SIG-M5 treated with dmso at 0.1 percent for 504 hours (cell line): ENCODE measurements at regions not wholly inside any gene's neighbourhood (a gene's known extent, or its start where the extent isn't known, plus 50 kb on each side); places are given as distances from the start of the nearest gene placed in this dataset.

ENCODE experiments used
- DNase-seq: peaks from one replicate; lab custom pipeline; 2025; ENCODE audit not compliant: unreplicated experiment; lab: John Stamatoyannopoulos, UW

DNA sequence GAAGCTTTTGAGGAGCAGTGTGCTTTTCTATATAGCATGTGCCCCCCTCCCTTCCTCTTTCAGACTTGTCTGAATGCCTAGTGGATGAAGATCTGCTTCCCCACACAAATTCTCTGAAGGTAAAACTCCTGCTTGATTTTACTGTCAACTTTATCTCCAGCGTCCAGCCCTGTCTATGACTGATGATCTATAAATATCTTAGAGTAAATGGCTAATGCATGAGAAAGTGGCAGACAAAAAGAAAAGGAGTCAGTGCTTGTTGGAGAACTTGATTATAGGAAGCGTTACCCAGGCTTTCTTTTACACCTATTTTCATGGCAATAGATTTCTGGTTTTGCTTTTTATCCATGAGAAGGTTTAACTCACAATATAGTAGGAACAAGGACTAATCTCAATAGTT lies 168.3 kb upstream of the HS3ST1 start:
- DNase-seq = no peak

DNA sequence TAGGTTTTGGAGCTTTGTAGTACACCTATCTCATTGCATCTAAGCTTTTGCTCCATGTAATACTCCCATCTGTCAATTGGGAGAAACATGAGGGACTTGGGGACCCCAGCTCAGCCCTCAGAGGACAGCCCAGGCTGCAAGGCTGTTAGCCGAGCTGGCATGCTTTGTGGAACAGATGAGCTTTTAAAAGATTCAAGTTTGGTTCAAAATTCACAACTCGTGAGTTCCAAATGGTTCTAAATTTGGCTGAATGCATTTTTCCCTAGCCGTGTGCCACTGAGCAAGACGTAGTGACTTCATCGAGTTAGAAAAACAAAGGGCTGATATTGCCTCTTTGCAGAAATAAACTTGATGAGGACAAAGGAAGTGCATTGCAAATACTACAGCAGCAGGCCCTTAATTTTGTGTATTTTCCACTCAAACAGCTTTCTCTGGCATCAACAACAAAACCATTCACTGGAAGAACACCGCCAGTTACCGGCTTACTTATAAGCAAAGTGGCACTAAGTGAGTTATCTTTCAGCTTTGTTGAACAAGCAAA lies 165.0 kb upstream of the HS3ST1 start:
- no peak for DNase-seq

DNA sequence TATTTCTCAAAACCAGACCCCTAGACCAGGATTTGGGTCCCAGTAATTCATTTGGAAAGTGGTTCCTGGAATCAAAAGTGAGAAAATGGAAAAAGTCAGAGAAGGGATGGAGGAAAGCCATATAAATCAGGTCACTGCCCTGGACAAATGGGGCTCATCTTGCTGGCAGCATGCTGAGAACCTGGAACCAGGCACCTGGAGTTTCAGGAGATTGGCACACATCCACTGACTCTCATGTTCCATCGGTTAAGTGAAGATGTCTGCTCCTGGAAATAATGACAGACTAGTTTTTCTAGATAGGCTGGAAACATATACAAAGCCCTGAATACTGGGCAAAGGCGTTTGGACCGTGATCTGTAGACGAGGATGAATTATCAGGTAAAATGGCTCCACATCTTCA lies 163.6 kb upstream of the HS3ST1 start:
- DNase-seq = no peak

DNA sequence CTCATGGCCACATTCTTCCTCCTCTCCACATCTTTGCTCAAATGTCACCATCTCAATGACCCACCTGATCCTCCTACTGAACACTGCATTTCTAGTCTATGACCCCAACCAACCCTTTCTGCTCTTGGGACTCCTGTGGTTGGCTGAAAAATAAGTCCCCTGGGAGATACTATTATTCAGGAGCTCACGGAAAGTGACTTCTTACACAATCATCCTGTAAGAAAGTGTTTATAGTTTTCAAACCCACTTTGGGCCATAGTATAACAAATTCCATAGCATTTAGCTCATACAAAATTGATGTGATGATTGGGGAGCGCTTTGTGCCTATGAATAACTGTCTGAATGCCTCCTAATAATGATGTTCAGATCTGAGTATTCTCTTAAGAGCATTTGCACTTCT lies 161.4 kb upstream of the HS3ST1 start:
- DNase-seq = no peak

DNA sequence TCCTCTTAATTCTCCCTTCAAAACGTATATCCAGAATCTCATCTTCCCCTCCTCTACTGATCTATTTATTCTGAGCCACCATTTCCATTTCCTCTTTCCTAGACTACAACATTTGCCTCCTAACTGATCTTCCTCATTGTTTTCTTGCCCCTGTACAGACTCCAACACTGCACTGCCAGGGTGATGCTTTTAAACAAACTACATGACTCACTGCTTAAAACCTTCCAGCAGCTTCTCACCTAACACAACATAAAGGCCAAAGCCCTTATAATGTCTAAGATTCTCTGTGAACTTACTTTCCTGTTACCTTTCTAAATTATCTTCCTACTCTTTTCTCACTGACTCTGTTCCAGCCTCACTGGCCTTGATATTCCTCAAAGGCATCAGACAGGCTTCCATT lies 161.0 kb upstream of the HS3ST1 start:
- DNase-seq = no peak

DNA sequence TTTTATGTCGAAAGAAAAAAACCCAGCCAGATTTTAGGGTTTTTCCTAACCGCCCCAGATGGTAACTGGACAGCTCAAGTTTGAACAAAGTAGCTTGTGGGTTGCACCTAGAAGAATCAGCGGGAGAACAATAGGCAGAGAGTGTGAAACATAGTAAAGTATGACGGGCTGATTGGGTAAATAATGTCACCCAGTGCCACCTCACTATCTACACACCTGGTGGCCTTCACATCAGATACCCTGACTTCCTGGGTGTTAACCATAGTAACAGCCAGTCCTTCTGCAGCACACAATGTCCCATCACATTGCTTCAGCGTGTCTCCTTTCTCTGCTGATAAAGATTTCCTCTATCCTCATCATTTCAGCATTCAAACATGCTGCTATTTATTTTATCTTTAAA lies 159.1 kb upstream of the HS3ST1 start:
- DNase-seq = no peak

DNA sequence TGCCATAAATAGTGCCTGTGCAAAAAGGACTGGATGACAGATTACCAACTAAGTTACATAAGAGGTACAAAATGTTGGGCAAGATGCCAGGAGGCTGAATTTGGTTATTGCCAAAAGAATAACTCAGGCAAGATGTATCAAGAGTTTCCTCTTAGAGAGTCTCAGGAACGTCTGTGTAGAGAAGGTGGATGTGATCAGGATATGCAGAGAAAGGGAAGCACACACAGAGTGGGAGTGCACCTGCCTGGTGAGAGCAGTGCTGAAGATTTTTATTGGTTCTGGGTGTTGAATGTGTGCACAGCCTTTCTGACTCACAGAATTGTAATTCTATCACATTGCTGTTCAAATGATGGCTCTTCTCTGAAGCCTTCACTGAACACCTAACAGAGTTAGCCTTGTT lies 156.8 kb upstream of the HS3ST1 start:
- DNase-seq = peak; percentile 8

DNA sequence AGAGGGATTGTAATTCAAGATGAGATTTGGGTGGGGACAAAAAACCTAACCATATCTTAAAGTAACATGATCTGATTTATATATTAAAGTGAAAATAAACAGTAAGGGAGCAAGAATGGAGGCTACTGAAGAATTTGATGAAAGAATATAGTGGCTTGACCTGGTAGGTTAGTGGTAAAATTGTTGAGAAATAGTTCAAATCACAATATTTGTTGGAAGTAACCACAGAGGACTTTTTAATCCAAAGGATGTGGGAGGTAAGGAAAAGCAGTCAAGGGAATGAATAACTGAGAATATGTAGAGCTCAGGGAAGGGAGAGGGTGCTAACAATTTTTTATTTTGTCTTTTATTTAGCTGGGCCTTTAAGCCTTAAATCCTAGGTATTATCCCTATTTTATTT lies 139.8 kb upstream of the HS3ST1 start:
- DNase-seq = no peak

DNA sequence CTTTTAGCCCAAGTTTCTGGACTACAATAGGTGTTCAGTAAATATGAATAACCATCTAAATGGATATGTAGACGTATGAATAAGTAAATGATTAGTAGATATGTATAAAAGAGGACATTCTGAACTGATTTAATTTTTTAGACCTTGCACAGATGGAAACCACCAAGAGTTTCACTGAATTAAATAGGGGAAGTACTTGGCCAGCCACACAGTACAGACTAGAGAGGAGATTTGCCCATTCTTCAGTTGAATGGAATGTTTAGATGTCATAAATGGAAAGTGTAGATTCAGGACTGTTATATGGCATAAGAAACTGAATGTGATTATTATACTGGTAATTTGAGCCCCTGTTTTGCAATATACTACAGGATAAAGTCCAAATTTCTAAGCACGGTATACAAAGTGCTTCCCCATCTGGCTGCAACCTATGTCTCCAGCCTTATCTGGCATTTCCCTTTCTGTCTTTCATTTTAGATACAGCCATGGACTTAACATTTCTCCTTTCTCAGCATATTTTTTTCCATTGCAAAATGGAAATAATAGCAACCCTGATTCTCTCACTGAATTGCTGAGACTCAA lies 137.8 kb upstream of the HS3ST1 start:
- no peak for DNase-seq

DNA sequence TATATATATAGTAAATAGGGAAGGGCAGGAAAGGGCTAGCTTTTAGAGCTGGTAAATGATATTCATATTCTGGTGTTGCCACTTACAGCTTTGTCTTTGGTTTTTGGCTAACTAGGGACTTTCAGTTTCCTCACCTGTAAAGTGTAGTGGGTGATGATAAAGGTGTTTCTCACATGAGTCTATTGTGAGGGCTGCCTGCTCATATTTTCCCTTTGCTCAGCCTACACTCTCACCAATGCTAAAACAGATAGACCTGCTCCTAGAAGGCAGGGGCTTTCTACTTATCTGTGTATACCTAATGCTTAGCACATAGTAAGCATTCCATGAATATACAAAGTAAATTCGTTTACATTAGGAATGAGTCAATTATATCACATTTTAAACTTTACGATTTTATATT lies 137.2 kb upstream of the HS3ST1 start:
- no peak for DNase-seq

DNA sequence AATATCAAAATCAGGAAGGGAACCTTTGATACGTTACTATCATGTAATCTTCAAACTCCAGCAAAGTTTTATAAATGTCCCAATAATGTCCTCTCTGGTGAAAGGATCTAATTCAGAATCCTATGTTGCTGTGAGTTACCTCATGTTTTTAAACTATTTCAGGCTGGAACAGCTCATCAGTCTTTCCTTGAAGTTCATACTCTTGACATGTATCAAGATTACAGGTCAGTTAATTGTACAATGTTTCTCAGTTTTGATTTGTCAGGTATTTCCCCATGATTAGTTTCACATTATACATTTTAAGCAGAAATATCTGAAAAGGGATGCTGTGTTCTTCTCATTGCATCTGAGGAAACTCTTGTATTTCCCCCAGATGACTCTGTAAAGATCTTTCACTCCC lies 136.5 kb upstream of the HS3ST1 start:
- no peak for DNase-seq

DNA sequence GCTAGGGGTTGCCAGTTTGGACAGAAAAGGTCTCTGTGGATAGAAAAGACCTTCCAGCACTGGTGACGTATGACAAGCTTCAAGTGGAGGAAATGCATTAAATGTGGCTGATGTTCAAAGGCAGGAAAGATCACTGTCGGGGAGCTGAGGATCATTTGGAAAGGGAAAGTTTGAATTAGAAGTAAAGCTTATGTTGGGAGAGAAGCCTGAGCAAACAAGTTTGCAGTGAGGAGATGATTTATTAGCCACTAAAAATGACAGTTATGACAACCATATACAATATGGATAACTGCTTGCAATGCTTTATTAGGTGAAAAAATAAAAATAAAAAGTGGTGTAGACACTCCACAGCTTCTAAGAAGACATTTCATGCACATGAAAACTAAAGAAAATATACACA lies 135.3 kb upstream of the HS3ST1 start:
- no peak for DNase-seq

DNA sequence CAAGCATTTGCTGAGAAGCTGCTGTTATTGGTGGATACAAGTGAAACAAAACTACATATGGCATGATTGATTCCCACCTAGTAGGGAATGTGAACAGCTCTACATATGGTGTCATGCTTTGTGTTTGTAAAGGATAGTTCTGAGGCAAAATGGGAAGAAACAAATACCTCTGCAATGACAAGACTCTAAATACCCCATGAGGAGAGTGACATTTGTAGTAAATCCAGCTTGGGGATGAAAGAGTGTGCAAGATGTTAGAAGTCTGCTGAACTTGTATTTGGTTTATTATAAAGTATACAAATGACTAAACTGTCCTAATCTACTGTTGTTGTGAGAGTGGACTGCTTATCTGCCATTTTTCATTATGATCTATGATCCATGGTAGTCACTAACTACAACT lies 120.8 kb upstream of the HS3ST1 start:
- DNase-seq = no peak

DNA sequence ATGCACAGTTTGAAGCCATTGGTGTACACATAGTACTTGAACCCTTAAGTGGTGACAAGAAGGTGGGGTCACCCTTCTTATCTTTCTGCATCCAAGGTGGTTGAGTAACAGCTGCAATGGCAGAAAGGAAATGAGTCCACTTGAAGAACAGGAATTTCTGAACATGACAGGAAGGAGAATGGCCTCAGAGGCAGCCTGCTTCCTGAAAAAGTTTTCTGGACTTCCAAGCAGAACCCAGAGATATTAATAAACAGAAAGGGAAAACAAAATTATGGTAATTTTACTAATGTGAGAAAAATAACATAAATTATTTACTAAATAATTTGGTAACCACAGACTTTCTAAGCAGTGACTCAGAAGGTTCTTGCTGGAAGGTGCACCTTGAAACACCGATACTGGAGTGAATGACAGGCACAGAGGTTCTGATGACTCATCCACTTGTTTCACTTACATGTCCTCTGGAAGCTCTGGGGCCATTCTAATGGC lies 119.9 kb upstream of the HS3ST1 start:
- no peak for DNase-seq

DNA sequence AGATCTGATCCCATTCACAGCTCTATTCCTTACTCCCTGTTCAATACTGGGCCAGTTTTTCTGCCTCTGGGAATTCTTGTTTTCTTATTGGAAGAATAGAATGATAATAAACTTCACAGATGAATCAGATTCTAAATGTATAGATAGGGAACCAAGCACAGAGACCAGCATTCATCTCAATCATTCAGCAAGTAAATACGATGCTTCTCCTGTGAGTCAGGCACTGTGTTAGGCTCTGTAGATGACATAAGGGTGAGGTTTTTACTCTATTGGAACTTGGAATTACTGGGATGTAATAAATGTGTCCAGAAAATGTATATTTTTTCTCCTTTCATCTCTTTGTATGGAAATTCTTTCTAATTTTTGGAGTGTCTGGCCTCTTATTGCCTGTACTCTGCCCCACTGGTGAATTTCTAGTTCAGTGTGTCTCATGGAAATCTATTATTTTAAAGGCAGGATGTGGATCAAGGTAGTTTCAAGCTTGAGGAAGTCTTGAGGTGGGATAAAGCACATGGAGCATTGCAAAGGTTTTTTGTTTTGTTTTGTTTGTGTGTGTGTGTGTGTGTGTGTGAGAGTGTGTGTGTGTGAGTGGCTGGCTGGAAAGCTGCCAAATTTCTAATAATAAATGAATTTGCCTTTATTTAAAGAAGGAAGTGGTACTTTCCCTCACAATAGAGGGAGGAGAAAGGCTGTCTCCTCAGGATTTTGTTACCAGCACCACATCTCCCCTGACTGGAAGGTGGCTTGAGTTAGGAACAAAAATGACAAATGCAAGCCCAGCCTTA lies 117.9 kb upstream of the HS3ST1 start:
- no peak for DNase-seq

DNA sequence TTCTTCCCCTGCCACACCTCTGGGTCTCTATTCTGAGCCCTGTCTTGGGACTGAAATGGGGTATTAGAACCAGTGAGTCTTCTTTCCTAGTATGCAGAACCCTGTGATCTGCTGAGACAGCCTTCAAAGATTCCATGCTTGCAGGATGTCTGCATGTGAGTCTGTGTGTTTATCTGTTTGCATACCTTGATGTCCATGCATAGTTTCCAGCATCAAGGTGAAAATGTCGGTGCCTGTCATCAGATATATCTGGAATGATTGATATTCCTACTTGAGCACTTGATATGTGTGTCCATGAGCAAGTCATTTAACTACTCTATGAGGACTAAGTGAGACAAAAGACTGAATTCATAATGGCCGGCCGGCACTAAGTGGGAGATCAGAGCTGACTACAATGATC lies 117.0 kb upstream of the HS3ST1 start:
- DNase-seq = no peak

DNA sequence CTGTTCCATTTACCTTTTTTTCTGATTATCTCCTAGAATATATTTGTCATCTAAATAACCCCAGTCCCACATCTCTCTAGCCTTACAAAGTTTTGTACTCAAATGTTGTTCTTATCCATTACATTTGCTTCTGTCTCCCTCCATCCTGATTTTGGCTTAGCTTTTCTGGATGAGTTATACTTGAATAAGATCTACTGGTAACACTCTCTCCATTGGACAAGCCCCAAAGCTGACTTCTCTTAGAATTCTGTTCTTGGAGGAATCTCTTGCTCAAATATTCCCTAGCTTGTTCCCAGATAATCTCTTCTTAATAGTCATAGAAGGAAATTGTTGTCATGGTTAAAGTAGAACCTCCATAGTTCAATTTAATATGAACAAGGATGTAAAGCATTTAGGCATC lies 115.5 kb upstream of the HS3ST1 start:
- DNase-seq = no peak

DNA sequence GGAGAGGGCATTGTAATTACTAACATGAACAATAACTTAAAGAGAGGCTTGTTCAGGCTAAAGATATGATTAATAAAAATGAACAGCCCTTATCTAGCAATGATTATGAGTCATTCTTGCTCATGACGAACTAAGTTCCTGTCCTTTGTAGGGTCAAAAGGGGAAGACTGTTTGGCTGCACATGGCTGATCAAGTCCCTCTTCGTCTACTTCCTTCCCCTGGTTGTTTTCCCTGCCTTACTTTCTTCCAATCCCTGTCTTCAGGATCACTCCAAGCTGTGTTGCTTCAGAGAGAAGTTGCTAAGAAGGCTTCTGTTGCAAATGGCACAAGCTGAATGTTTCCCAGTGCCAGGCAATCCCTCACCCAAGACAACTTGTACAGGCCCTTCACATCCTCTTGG lies 115.0 kb upstream of the HS3ST1 start:
- DNase-seq = no peak

DNA sequence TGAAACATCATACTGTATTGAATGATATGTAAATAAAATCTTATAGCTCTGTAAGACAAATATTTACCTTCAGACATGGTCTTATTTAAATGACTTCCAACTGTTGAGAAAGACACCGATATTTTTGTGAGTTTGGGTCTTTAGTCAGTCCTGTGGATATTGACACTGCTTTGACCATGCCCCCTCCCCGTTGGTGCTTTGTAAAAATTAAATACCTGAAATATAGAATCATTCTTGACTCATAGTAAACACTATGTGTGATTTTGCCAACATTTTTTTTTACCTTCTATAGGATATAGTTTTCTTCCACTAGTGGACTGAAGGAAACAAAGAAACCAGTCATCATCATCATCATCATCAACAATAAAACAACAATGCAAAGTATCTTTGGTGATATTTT lies 114.3 kb upstream of the HS3ST1 start:
- DNase-seq = no peak

DNA sequence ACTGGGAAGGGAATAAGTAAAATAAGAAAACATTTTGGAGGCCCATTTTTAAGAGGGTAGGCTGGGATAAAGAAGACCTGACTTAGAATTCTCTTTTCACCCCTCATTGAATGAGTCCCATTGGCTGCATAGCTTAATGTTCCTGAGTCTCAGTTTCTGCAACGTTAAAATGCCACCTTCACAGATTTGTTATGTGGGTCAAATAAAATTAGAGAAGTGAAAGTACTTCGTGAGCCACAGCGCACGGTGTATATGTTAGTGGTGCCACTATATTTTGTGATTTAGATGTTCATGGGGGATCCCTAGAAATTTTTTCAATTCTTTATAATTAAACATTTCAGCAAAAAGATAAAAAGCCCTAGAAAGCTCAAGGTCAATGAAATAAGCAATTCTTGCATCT lies 109.2 kb upstream of the HS3ST1 start:
- no peak for DNase-seq

DNA sequence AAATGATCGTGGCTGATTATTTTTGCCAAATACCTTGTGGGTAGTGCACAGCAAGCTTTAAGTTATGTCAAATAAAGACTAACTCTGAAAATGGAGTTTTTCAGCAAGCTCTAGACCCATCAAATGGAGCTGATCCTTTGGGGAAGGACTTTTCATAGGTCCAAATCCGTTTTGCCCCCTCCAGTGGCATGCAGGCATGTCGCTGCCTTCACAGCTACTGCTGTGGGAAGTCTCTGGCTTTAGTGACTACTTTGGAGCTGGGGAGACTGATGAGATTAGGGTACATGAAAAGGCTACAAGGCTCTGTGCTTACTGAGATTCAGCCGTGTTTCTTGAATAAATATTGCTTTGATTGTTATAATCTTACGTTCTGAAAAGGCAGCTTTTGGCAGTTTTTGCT lies 106.6 kb upstream of the HS3ST1 start:
- no peak for DNase-seq

DNA sequence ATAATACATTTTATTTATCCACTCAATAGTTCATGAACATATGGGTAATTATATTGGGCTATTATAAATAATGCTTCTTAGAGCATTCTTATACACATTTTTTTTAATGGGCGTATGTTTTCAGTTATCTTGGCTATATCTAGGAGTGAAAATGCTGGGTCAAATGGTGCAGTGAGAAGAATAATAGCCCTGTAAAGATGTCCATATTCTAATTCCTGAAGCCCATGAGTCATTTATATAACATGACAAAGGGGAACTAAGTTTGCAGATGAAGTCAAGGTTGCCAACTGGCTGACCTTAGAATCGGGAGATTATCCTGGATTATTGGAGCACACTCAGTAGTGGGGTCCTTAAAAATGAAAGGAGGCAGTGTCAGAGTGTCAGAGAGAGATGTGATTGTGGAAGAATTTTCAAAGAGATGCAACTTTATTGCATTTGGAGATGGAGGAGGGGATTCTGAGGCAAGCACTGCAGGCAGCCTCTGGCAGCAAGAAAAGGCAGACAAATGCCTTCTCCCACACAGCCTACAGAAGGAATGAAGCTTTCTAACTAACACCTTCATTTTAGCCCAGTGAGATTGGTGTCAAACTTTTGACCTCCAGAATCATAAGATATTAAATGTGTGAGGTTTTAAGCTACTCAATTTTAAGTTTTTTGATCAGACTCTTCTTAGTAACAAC lies 106.1 kb upstream of the HS3ST1 start:
- no peak for DNase-seq
